Kidney (tissue), 13 donors: ENCODE measurements at regions not wholly inside any gene's neighbourhood (a gene's known extent, or its start where the extent isn't known, plus 50 kb on each side); places are given as distances from the start of the nearest gene placed in this dataset.

Experiments
- DNase-seq, 5 donors: peaks; one replicate each; pipeline ENCODE4 v3.0.0-alpha.2; 2013 to 2020
- FAIRE-seq: peaks from 2 replicates; lab custom pipeline; 2012; peaks lifted over from hg19 to GRCh38; lab: Jason Lieb, UNC
- H3K27ac ChIP-seq, 2 donors: one replicate each; pipeline ENCODE4 v1.7.0; 2013; ENCODE audit warnings: low read depth in 2 of 2, low read length in 2 of 2, inconsistent platforms in 1 of 2
- H3K27me3 ChIP-seq: one replicate; pipeline ENCODE4 v1.7.1; 2013; ENCODE audit warnings: low read length, inconsistent platforms; ENCODE audit not compliant: control insufficient read depth, insufficient read depth
- H3K36me3 ChIP-seq, 3 donors: one replicate each; pipeline versions ENCODE4 v1.7.0 to v1.7.1; 2013; ENCODE audit warnings: low read length in 3 of 3, control low read depth in 1 of 3, inconsistent platforms in 1 of 3; ENCODE audit not compliant: insufficient read depth in 3 of 3, control insufficient read depth in 2 of 3
- H3K4me1 ChIP-seq, 3 donors: one replicate each; pipeline versions ENCODE4 v1.7.0 to v1.7.1; 2013; ENCODE audit warnings: low read length in 3 of 3, inconsistent platforms in 1 of 3, low read depth in 1 of 3; ENCODE audit not compliant: control insufficient read depth in 2 of 3, insufficient read depth in 2 of 3
- H3K4me3 ChIP-seq, 3 donors: one replicate each; pipeline versions ENCODE4 v1.7.0 to v1.8.1; 2013; ENCODE audit warnings: low read length in 3 of 3, control low read depth in 1 of 3, inconsistent platforms in 1 of 3
- H3K9ac ChIP-seq, 3 donors: one replicate each; pipeline versions ENCODE4 v1.7.0 to v1.7.1; 2013; ENCODE audit warnings: low read length in 3 of 3, control low read depth in 1 of 3, inconsistent platforms in 1 of 3
- H3K9me3 ChIP-seq, 3 donors: one replicate each; pipeline versions ENCODE4 v1.7.0 to v1.7.1; 2013; ENCODE audit warnings: low read length in 3 of 3, control low read depth in 1 of 3, inconsistent platforms in 1 of 3; ENCODE audit not compliant: control insufficient read depth in 2 of 3, insufficient read depth in 1 of 3
- intact Hi-C: fragments of 100-400 bp; cut with DNase I; formaldehyde crosslinking; loops from one replicate; pipeline ENCODE4 v1.11.1; 2022
- TF ChIP-seq, protein P1 (sequence below): IDR thresholded peaks from 3 replicates; pipeline ENCODE4 v1.5.1; 2012; ENCODE audit warnings: mild to moderate bottlenecking, moderate library complexity, borderline replicate concordance; ENCODE audit not compliant: insufficient read depth; ENCODE audit errors: extremely low read depth
- donor health status: control.
- donor health status: control.
- donor health status: control.
- donor health status: control.
- donor health status: control.
- donor health status: DM: yes; HTN: yes; CAD: no.
- donor health status: Normal renal cell carcinoma (clear cell type).

- no peaks in the 10 kb centered on the region for H3K9me3 ChIP-seq
- DNase-seq: no peak
- TF ChIP-seq, protein P1, sequence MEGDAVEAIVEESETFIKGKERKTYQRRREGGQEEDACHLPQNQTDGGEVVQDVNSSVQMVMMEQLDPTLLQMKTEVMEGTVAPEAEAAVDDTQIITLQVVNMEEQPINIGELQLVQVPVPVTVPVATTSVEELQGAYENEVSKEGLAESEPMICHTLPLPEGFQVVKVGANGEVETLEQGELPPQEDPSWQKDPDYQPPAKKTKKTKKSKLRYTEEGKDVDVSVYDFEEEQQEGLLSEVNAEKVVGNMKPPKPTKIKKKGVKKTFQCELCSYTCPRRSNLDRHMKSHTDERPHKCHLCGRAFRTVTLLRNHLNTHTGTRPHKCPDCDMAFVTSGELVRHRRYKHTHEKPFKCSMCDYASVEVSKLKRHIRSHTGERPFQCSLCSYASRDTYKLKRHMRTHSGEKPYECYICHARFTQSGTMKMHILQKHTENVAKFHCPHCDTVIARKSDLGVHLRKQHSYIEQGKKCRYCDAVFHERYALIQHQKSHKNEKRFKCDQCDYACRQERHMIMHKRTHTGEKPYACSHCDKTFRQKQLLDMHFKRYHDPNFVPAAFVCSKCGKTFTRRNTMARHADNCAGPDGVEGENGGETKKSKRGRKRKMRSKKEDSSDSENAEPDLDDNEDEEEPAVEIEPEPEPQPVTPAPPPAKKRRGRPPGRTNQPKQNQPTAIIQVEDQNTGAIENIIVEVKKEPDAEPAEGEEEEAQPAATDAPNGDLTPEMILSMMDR: no peak
- no peaks in the 10 kb centered on the region for H3K36me3 ChIP-seq
- H3K27me3 ChIP-seq: no peaks in the 10 kb centered on the region
- intact Hi-C loops: no loop called here
- FAIRE-seq: no peak
- H3K4me1 ChIP-seq: no peaks in the 10 kb centered on the region
- no peak overlapping the region for H3K27ac ChIP-seq
- no peak overlapping the region for H3K4me3 ChIP-seq
- no peak overlapping the region for H3K9ac ChIP-seq
Observed at GRCh38 chr14:85788470-85789233, 258.7 kb downstream of the FLRT2 start.

GRCh38 chr14:85766295-85766694 lies 236.4 kb downstream of the FLRT2 start:
- no peak for DNase-seq
- no peak for FAIRE-seq
- H3K27me3 ChIP-seq: no peaks in the 10 kb centered on the region
- no peaks in the 10 kb centered on the region for H3K9me3 ChIP-seq
- H3K4me3 ChIP-seq: no peak overlapping the region
- TF ChIP-seq, protein P1: no peak
- H3K36me3 ChIP-seq: no peaks in the 10 kb centered on the region
- no peak overlapping the region for H3K27ac ChIP-seq
- H3K9ac ChIP-seq: no peak overlapping the region
- no peaks in the 10 kb centered on the region for H3K4me1 ChIP-seq
- intact Hi-C loops: no loop called here

DNA sequence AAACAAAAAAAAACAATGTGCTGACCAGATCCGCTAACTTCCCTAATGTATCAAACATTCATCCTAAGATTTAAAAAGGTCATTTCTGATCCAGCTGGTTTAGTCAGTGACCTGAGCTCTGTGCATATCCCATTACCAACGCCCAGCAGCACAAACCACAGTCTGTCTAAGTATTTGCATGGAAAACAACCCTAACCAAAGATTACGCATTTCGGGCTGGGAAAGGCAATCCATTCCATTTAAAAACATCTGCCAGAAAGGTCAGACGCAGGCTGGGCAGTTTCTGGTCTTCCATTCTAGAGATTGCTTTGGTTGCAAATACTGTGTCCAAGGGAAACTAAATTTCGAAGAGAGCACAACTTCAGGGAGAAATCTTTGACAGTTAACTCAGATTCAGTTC lies 234.9 kb downstream of the FLRT2 start:
- H3K27ac ChIP-seq: no peak overlapping the region
- H3K9ac ChIP-seq: no peak overlapping the region
- H3K9me3 ChIP-seq: no peaks in the 10 kb centered on the region
- no peaks in the 10 kb centered on the region for H3K4me1 ChIP-seq
- H3K36me3 ChIP-seq: no peaks in the 10 kb centered on the region
- no peaks in the 10 kb centered on the region for H3K27me3 ChIP-seq
- H3K4me3 ChIP-seq: no peak overlapping the region
- FAIRE-seq (no peak), DNase-seq (no peak)
- TF ChIP-seq, protein P1: no peak
- intact Hi-C loops: no loop called here
